Ecto neural progenitor cell (in vitro differentiated cells): ENCODE measurements at regions not wholly inside any gene's neighbourhood (a gene's known extent, or its start where the extent isn't known, plus 50 kb on each side); places are given as distances from the start of the nearest gene placed in this dataset.

Experiments used
- DNase-seq: peaks from one replicate; pipeline ENCODE4 v3.0.0-alpha.2; 2018; ENCODE audit warnings: low spot score

GRCh38 chr10:125340903-125341302 is 180.5 kb upstream of the CTBP2 start:
- DNase-seq, result no peak

GRCh38 chr10:125337510-125337909 is 177.1 kb upstream of the CTBP2 start:
- DNase-seq, result no peak

DNA sequence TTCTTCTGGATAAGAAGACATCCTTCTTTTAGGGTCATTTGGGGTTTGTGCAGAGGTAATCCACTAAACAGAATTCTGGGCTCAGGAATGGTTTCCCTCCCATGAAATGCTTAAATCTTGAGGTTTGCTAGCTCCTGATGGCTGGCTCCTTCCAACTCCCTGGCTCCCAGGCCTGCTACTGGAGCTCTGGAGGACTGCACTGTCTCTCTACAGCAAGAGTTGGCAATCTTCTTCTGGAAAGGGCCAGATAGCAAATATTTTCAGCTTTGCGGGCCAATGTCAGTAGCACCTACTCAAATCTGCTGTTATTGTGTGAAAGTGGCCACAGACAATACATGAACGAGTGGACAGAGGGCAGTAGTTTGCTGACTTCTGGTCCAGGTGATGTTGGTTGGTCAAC is 174.2 kb upstream of the CTBP2 start:
- no peak for DNase-seq

- DNase-seq, result no peak
These were observed 173.4 kb upstream of the CTBP2 start for GRCh38 chr10:125333769-125334168.

- no peak for DNase-seq
These were observed 172.8 kb upstream of the CTBP2 start for GRCh38 chr10:125333209-125333591.

- DNase-seq, result no peak
These were observed 172.3 kb upstream of the CTBP2 start for GRCh38 chr10:125332548-125333208.

DNA sequence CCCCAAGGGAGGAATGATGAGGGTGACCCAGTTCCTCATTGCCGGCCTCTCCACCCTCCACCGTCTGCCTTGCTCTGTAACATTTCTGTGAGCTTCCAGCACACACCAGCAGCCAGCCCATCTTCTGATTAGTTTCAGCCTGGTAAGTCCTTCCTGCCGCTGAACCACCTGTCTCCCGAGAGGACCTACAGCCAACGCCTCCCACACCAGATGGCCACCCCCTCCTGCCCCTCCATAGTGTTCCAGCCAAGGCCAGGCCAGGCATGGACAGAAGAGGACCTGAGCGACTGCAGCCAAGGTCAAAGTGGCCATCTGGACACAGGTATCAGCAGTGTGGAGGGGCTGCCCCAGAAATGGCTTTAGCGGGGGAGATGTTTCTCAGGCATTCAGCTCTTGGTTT is 170.7 kb upstream of the CTBP2 start:
- no peak for DNase-seq

DNA sequence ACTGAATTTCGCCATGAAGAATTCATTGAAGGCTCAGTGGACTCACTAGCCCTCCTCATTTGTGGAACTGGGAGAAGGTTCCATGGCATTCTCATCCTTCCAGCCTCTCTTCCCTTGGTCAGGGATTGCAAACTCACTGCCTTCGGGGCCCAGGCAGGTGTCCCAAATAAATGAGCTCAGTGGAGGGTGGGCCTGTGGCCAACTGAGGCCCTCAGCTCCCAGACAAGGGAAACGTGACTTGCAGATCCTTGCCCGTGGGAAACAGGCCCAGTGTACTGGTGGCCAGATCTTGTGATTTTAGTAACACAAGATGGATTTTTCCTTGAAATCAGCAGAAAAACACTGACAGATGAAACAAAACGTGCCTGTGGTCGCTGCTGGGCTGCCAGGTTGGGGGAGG is 168.7 kb upstream of the CTBP2 start:
- DNase-seq, result no peak

DNA sequence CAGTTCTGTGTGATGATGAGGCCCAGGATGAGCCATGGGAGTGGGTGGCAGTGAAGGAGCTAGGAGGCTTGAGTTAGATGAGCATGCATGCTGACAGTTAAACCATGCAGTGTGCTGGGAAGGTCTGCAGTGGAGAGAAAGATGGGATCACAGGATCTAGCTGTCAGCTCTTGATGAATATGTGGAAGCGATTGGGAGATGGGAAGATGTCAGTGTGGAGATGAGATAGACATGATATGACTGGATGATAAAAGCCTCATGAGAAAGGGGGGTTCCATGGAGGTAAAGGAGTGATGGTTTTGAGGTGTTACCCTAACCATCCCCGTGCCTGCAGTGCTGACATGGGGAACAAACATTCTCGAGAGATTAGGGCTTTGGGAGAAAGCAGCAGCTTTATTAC is 165.0 kb upstream of the CTBP2 start:
- no peak for DNase-seq

DNA sequence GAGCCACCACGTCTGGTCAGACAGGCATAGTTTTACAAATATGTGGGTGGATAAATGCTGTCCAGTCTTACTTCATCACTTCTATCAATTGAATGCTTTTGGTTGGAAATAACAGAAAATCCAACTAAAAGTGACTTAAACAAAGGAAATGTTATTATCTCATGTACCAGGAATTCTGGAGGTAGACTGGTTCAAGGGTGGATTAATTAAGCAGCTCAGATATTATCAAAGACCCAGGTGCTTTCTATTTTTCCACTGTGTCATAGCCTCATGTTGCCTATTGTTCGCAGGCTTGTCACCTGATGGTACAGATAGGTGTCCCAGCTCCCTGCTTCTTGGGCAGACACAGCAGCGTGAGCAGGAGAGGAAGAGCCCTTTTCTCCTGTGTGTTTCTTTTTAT is 156.1 kb upstream of the CTBP2 start:
- DNase-seq, result no peak

- no peak for DNase-seq
These were observed 140.6 kb upstream of the CTBP2 start for GRCh38 chr10:125300937-125301336.

DNA sequence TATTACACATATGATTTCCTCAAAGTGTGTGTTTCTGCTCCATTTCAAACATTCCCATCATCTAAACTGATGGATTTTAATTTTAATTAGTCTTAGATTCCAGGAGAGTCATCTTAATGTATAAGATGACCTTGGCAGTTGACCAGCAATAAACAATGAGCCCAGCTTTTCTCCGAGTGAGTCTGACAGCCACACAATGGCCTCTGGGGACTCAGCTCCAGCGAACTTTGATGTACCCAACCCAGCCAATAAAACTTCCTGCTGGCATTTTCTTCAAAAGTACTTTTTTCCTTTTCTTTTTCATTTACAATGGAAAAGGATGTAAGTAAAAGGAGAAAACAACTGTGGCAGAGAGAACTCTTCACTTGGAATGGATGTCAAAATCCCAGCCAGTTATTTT is 139.1 kb upstream of the CTBP2 start:
- DNase-seq, result no peak

DNA sequence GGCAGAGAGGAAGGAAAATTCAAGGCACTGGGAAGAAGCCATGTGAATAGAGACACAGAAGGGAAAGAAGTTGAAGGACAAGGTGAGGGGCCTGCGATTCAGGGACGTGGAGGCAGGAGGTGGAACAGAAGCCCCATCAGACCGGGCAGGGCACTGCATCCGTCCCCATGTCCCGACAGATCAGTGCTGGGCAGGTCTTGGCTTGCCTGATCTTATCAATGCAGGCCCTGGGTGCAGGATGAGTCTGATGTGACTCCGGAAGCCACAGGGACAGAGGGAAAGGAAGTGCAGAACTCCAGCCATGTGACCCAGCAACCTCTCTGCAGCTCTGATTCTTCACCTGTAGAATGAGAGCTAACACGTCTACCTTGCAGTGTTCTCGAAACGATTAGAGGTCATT is 136.2 kb upstream of the CTBP2 start:
- DNase-seq, result no peak

DNA sequence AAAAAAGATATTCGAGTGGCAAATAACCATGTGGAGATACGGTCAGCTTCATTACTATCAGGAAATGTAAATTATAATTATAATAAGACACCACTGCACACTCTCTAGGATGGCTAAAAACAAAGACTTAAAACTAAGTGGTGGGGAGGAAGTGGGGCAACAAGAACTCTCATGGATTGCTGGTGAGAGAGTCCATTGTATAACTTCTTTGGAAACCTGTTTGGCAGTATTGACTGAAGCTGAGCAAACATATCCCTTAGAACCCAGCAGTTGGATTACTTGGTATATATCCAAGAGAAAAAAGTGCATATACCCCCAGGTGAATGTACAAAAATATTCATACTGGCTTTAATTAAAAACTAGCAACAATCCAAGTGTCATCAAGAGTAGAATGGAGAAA is 133.7 kb upstream of the CTBP2 start:
- no peak for DNase-seq

GRCh38 chr10:125291836-125292235 is 131.5 kb upstream of the CTBP2 start:
- DNase-seq, result no peak

DNA sequence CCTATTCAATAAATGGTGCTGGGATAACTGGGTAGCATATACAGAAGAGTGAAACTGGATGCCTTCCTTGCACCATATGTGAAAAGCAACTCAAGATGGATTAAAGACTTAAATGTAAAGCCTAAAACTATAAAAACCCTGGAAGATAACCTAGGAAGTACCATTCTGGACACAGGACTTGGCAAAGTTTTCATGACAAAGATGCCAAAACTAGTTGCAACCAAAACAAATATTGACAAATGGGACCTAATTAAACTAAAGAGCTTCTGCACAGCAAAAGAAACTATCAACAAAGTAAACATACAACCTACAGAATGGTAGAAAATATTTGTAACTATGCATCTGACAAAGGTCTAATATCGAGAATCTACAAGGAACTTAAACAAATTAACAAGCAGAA is 129.1 kb upstream of the CTBP2 start:
- DNase-seq, result no peak

- DNase-seq, result no peak
These were observed 124.7 kb upstream of the CTBP2 start for GRCh38 chr10:125284875-125285597.

DNA sequence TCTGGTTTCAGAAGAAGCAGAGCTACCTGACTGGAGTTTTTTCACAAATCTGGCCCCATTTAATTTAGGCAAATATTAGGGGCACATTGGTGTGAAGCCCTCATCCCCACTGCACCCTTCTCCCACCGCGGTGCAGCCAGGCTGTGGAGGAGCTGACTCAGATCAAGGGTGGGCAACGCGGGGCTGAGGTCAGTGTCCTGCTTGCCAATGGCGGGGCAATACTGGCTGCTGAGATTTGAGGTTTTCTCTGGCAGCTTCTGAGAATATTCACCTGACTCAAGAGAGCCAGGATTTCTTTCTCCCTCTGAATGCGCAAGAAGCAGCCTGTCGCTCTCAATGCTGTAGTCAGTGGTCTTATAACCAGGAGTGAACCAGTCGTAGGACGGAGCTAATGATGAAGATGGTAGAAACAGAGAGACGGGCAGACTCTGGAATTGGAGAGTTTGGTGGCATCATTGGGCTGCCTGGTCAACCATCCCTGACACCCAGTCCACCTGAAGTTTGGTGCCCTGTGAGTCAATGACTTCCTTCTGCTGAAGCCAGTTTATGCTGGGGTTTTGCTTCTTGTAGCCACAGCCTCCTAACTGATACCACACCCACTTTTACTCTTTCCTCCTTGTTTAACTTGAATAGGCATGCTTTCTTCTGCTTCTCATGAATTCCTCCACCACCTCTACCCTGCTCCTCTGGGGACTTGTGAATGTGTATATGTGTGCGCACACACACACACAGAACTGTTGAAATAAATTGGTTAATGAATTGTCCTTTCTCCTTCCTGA is 123.7 kb upstream of the CTBP2 start:
- DNase-seq, result no peak

GRCh38 chr10:125283191-125283835 is 123.0 kb upstream of the CTBP2 start:
- no peak for DNase-seq

GRCh38 chr10:125281091-125281490 is 120.7 kb upstream of the CTBP2 start:
- DNase-seq, result no peak

- DNase-seq, result no peak
These were observed 115.8 kb upstream of the CTBP2 start for GRCh38 chr10:125276133-125276532.

- DNase-seq, result no peak
These were observed 114.6 kb upstream of the CTBP2 start for GRCh38 chr10:125274961-125275360.

- no peak for DNase-seq
These were observed 112.7 kb upstream of the CTBP2 start for GRCh38 chr10:125273023-125273422.
